Stomach (tissue), 8 donors: ENCODE measurements at regions not wholly inside any gene's neighbourhood (a gene's known extent, or its start where the extent isn't known, plus 50 kb on each side); places are given as distances from the start of the nearest gene placed in this dataset.
"Not testable (repeated sequence)": the region's sequence is repeated elsewhere in the genome, so short reads cannot be mapped to it uniquely, and the experiment has no call there.

Experiments used
- DNase-seq, 2 donors: peaks; one replicate each; pipeline versions ENCODE4 v3.0.0 to v3.0.0-alpha.2; 2013 to 2019
- H3K27ac ChIP-seq, 5 donors: fragments of 200-600 bp in 4 of 5; sonication (generic) in 4 of 5; one replicate each; pipeline ENCODE4 v1.5.1; 2013 to 2019; ENCODE audit warnings: mild to moderate bottlenecking in 1 of 5, moderate library complexity in 1 of 5
- H3K27me3 ChIP-seq, 3 donors: fragments of 200-600 bp; sonication (generic); one replicate each; pipeline ENCODE4 v1.5.1; 2017 to 2019; ENCODE audit warnings: mixed run types in 1 of 3
- H3K36me3 ChIP-seq, 4 donors: fragments of 200-600 bp; sonication (generic); 1 replicate in 3 of 4; 2 replicates in 1 of 4; pipeline ENCODE4 v1.5.1; 2016 to 2019
- H3K4me1 ChIP-seq, 4 donors: fragments of 200-600 bp; sonication (generic); one replicate each; pipeline ENCODE4 v1.5.1; 2016 to 2019
- H3K4me3 ChIP-seq, 4 donors: fragments of 200-600 bp; sonication (generic) in 3 of 4; one replicate each; pipeline ENCODE4 v1.5.1; 2016 to 2019; ENCODE audit warnings: mild to moderate bottlenecking in 1 of 4
- H3K9me3 ChIP-seq, 4 donors: fragments of 200-600 bp; sonication (generic); one replicate each; pipeline ENCODE4 v1.5.1; 2016 to 2019
- CTCF ChIP-seq, 7 experiments: fragments of 450-650 bp in 4 of 7; fragments of 200-600 bp in 3 of 7; sonication (generic) in 3 of 7; IDR thresholded peaks; one replicate each; pipeline ENCODE4 v1.5.1; 2016 to 2019; ENCODE audit warnings: antibody characterized with exemption in 7 of 7, control low read depth in 2 of 7, mild to moderate bottlenecking in 1 of 7
- EP300 ChIP-seq: sonication (generic); formaldehyde crosslinking; IDR thresholded peaks from one replicate; pipeline ENCODE4 v1.6.1; 2017; ENCODE audit warnings: antibody characterized with exemption
- POLR2A ChIP-seq, 4 donors: fragments of 450-650 bp; IDR thresholded peaks; one replicate each; pipeline ENCODE4 v1.6.1; 2016; ENCODE audit warnings: antibody characterized with exemption in 4 of 4, control low read depth in 2 of 4, mild to moderate bottlenecking in 1 of 4, moderate library complexity in 1 of 4
- POLR2AphosphoS5 ChIP-seq, 3 donors: sonication (generic); formaldehyde crosslinking; IDR thresholded peaks; one replicate each; pipeline ENCODE4 v1.6.1; 2016; ENCODE audit warnings: antibody characterized with exemption in 3 of 3
- WGBS, 5 donors: extraction: QIAGEN DNeasy Blood & Tissue Kit in 3 of 5; methylation state at CpG; one replicate each; pipeline versions ENCODE4 v1.1.5 to v1.1.7; 2013 to 2018; 5-methylcytosine and 5-hydroxymethylcytosine counted together
- intact Hi-C: fragments of 100-400 bp; cut with DNase I; formaldehyde crosslinking; loops from one replicate; pipeline ENCODE4 v1.15.1; 2023; ENCODE audit warnings: low total_unique reads
- donor health status: healthy with polysubstance abuse.
- donor health status: Bipolar disorder and iron deficiency.
- donor health status: healthy.

- TF ChIP-seq POLR2AphosphoS5 (IDR thresholded peaks at IDR 0.05) = no peak
- no peak for TF ChIP-seq CTCF (IDR thresholded peaks at IDR 0.05)
- TF ChIP-seq EP300 = no peak
- TF ChIP-seq POLR2A (IDR thresholded peaks at IDR 0.05) = no peak
- WGBS, 5 donors = 77 to 84% (median 82%) methylated on average over 7 of the region's 7 CpGs
- DNase-seq = no peak
- Histone ChIP-seq H3K4me3 (no peak overlapping the region), H3K9me3 (no peaks in the 10 kb centered on the region), H3K27ac (peak overlapping the region in 4 of 5 donors; percentile 10 to 73 (median 54)), H3K36me3 (no peaks in the 10 kb centered on the region), H3K4me1 (peaks cover 0 to 21% (median 3%) of the 10 kb centered on the region in 4 donors), H3K27me3 (no peaks in the 10 kb centered on the region)
- intact Hi-C loops = no loop called here
Measured at GRCh38 chr10:5292196-5292735, 72.5 kb upstream of the UCN3 start.

- DNase-seq, H3K9me3 ChIP-seq, intact Hi-C loops, H3K4me3 ChIP-seq, H3K27me3 ChIP-seq, H3K36me3 ChIP-seq: not testable (repeated sequence)
- Histone ChIP-seq H3K4me1 (peaks cover 0 to 21% (median 3%) of the 10 kb centered on the region in 4 donors), H3K27ac (peak overlapping the region in 1 of 5 donors; percentile 73)
- 90 to 100% (median 94%) methylated on average over 2 of the region's 2 CpGs for WGBS, 5 donors
Measured at GRCh38 chr10:5292970-5293369, 71.8 kb upstream of the UCN3 start.

GRCh38 chr10:5293691-5294550, 70.8 kb upstream of the UCN3 start:
- DNase-seq = peak; percentile 76
- Histone ChIP-seq H3K27me3 (no peaks in the 10 kb centered on the region), H3K4me3 (no peak overlapping the region), H3K9me3 (no peaks in the 10 kb centered on the region), H3K27ac (peak overlapping the region in 2 of 5 donors; percentile 33 to 46), H3K4me1 (peaks cover 0 to 21% (median 3%) of the 10 kb centered on the region in 4 donors), H3K36me3 (no peaks in the 10 kb centered on the region)
- intact Hi-C loops = no loop called here
- 54 to 66% (median 59%) methylated on average over 13 to 15 of the region's 15 CpGs for WGBS, 5 donors
- TF ChIP-seq EP300 = no peak
- no peak for TF ChIP-seq POLR2AphosphoS5 (IDR thresholded peaks at IDR 0.05)
- peak in 4 of 7 experiments; percentile 15 to 29 (median 26) for TF ChIP-seq CTCF (IDR thresholded peaks at IDR 0.05)

- no peak overlapping the region for H3K4me3 ChIP-seq
- H3K27me3 ChIP-seq = no peaks in the 10 kb centered on the region
- H3K36me3 ChIP-seq = no peaks in the 10 kb centered on the region
- no peaks in the 10 kb centered on the region for H3K9me3 ChIP-seq
- 65 to 90% (median 72%) methylated on average over 3 of the region's 3 CpGs for WGBS, 5 donors
- DNase-seq = peak in 1 of 2 donors; percentile 33
- TF ChIP-seq POLR2AphosphoS5 (IDR thresholded peaks at IDR 0.05) (no peak), EP300 (no peak), CTCF (IDR thresholded peaks at IDR 0.05) (no peak), POLR2A (IDR thresholded peaks at IDR 0.05) (no peak)
- intact Hi-C loops = loop anchor here (5.0 kb wide), 1 partner anchor 465 kb away; no protein-coding TSS in a partner anchor
- peak overlapping the region in 1 of 5 donors; percentile 42 for H3K27ac ChIP-seq
- H3K4me1 ChIP-seq = peaks cover 0 to 10% (median 0%) of the 10 kb centered on the region in 4 donors
Measured at GRCh38 chr10:5297466-5297865, 67.3 kb upstream of the UCN3 start.
